ENCODE measurements at regions not wholly inside any gene's neighbourhood (a gene's known extent, or its start where the extent isn't known, plus 50 kb on each side); places are given as distances from the start of the nearest gene placed in this dataset.

- H3K4me1 ChIP-seq (ENCODE audit: insufficient read depth) = no peaks in the 10 kb centered on the region
- ATAC-seq (no peak), DNase-seq (ENCODE audit: low spot score) (no peak)
- no peaks in the 10 kb centered on the region for H3K27me3 Mint-ChIP-seq (ENCODE audit: insufficient read depth, low read depth, poor library complexity)
- H4K20me1 ChIP-seq (replicated peaks; ENCODE audit: insufficient read depth) = no peaks in the 10 kb centered on the region
- H3F3A ChIP-seq (replicated peaks; ENCODE audit: low read depth) = no peaks in the 10 kb centered on the region
- no peak overlapping the region for H3K4me3 ChIP-seq
- H3K4me1 Mint-ChIP-seq = peaks cover 9% of the 10 kb centered on the region; the same call in 2 of the 3 replicates
- H3K4me3 Mint-ChIP-seq = no peak overlapping the region
- no peaks in the 10 kb centered on the region for H3K27me3 ChIP-seq (ENCODE audit: insufficient read depth)
- no peak overlapping the region; the same call in 1 of the 2 replicates for H3K27ac Mint-ChIP-seq
- peaks cover 9% of the 10 kb centered on the region; the same call in 2 of the 3 replicates for H3K9me3 Mint-ChIP-seq
- H2AFZ ChIP-seq = no peak overlapping the region
- H3K4me2 ChIP-seq = no peak overlapping the region
- H3K36me3 Mint-ChIP-seq (ENCODE audit: low read depth) = peaks cover 6% of the 10 kb centered on the region; the same call in 1 of the 3 replicates
- peaks cover 4% of the 10 kb centered on the region; the same call in 1 of the 2 replicates for H3K36me3 ChIP-seq (ENCODE audit: insufficient read depth)
- H3K27ac ChIP-seq (ENCODE audit: low read depth) = no peak overlapping the region
- H3K9me2 ChIP-seq (ENCODE audit: insufficient read depth) = no peaks in the 10 kb centered on the region
- TF ChIP-seq ETS1 (IDR thresholded peaks at IDR 0.05) (no peak), ZNF331 (CRISPR knock-in tag; IDR thresholded peaks at IDR 0.05; ENCODE audit: low read depth) (no peak), ZNF114 (CRISPR knock-in tag; IDR thresholded peaks at IDR 0.05) (no peak), CREB1 (CRISPR knock-in tag; IDR thresholded peaks at IDR 0.05; ENCODE audit: low read depth) (no peak), NANOG (IDR thresholded peaks at IDR 0.05; ENCODE audit: borderline replicate concordance) (no peak)
- H3K79me2 ChIP-seq (replicated peaks; ENCODE audit: insufficient read depth) = no peaks in the 10 kb centered on the region
Observed at GRCh38 chr17:63171428-63172393, 205.7 kb downstream of the TANC2 start.

GRCh38 chr17:63173450-63173849 is 207.4 kb downstream of the TANC2 start:
- Mint-ChIP-seq H3K27me3 (ENCODE audit: insufficient read depth, low read depth, poor library complexity) (peaks cover 2% of the 10 kb centered on the region), H3K9me3 (peaks cover 9% of the 10 kb centered on the region; the same call in 2 of the 3 replicates), H3K4me1 (peaks cover 9% of the 10 kb centered on the region; the same call in 2 of the 3 replicates), H3K4me3 (no peak overlapping the region), H3K27ac (peak overlapping the region; percentile 18; the same call in 1 of the 2 replicates), H3K36me3 (ENCODE audit: low read depth) (peaks cover 6% of the 10 kb centered on the region; the same call in 1 of the 3 replicates)
- no peak for TF ChIP-seq ZNF331 (CRISPR knock-in tag; IDR thresholded peaks at IDR 0.05; ENCODE audit: low read depth)
- no peak for TF ChIP-seq JUNB (IDR thresholded peaks at IDR 0.05; ENCODE audit: unreplicated experiment)
- TF ChIP-seq, protein P1, sequence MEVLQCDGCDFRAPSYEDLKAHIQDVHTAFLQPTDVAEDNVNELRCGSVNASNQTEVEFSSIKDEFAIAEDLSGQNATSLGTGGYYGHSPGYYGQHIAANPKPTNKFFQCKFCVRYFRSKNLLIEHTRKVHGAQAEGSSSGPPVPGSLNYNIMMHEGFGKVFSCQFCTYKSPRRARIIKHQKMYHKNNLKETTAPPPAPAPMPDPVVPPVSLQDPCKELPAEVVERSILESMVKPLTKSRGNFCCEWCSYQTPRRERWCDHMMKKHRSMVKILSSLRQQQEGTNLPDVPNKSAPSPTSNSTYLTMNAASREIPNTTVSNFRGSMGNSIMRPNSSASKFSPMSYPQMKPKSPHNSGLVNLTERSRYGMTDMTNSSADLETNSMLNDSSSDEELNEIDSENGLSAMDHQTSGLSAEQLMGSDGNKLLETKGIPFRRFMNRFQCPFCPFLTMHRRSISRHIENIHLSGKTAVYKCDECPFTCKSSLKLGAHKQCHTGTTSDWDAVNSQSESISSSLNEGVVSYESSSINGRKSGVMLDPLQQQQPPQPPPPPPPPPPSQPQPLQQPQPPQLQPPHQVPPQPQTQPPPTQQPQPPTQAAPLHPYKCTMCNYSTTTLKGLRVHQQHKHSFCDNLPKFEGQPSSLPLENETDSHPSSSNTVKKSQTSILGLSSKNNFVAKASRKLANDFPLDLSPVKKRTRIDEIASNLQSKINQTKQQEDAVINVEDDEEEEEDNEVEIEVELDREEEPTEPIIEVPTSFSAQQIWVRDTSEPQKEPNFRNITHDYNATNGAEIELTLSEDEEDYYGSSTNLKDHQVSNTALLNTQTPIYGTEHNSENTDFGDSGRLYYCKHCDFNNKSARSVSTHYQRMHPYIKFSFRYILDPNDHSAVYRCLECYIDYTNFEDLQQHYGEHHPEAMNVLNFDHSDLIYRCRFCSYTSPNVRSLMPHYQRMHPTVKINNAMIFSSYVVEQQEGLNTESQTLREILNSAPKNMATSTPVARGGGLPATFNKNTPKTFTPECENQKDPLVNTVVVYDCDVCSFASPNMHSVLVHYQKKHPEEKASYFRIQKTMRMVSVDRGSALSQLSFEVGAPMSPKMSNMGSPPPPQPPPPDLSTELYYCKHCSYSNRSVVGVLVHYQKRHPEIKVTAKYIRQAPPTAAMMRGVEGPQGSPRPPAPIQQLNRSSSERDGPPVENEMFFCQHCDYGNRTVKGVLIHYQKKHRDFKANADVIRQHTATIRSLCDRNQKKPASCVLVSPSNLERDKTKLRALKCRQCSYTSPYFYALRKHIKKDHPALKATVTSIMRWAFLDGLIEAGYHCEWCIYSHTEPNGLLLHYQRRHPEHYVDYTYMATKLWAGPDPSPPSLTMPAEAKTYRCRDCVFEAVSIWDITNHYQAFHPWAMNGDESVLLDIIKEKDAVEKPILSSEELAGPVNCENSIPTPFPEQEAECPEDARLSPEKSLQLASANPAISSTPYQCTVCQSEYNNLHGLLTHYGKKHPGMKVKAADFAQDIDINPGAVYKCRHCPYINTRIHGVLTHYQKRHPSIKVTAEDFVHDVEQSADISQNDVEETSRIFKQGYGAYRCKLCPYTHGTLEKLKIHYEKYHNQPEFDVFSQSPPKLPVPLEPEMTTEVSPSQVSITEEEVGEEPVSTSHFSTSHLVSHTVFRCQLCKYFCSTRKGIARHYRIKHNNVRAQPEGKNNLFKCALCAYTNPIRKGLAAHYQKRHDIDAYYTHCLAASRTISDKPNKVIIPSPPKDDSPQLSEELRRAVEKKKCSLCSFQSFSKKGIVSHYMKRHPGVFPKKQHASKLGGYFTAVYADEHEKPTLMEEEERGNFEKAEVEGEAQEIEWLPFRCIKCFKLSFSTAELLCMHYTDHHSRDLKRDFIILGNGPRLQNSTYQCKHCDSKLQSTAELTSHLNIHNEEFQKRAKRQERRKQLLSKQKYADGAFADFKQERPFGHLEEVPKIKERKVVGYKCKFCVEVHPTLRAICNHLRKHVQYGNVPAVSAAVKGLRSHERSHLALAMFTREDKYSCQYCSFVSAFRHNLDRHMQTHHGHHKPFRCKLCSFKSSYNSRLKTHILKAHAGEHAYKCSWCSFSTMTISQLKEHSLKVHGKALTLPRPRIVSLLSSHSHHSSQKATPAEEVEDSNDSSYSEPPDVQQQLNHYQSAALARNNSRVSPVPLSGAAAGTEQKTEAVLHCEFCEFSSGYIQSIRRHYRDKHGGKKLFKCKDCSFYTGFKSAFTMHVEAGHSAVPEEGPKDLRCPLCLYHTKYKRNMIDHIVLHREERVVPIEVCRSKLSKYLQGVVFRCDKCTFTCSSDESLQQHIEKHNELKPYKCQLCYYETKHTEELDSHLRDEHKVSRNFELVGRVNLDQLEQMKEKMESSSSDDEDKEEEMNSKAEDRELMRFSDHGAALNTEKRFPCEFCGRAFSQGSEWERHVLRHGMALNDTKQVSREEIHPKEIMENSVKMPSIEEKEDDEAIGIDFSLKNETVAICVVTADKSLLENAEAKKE (CRISPR knock-in tag; IDR thresholded peaks at IDR 0.05) = no peak
- TF ChIP-seq ZNF114 (CRISPR knock-in tag; IDR thresholded peaks at IDR 0.05) = no peak
- TF ChIP-seq, protein P2, sequence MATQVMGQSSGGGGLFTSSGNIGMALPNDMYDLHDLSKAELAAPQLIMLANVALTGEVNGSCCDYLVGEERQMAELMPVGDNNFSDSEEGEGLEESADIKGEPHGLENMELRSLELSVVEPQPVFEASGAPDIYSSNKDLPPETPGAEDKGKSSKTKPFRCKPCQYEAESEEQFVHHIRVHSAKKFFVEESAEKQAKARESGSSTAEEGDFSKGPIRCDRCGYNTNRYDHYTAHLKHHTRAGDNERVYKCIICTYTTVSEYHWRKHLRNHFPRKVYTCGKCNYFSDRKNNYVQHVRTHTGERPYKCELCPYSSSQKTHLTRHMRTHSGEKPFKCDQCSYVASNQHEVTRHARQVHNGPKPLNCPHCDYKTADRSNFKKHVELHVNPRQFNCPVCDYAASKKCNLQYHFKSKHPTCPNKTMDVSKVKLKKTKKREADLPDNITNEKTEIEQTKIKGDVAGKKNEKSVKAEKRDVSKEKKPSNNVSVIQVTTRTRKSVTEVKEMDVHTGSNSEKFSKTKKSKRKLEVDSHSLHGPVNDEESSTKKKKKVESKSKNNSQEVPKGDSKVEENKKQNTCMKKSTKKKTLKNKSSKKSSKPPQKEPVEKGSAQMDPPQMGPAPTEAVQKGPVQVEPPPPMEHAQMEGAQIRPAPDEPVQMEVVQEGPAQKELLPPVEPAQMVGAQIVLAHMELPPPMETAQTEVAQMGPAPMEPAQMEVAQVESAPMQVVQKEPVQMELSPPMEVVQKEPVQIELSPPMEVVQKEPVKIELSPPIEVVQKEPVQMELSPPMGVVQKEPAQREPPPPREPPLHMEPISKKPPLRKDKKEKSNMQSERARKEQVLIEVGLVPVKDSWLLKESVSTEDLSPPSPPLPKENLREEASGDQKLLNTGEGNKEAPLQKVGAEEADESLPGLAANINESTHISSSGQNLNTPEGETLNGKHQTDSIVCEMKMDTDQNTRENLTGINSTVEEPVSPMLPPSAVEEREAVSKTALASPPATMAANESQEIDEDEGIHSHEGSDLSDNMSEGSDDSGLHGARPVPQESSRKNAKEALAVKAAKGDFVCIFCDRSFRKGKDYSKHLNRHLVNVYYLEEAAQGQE (IDR thresholded peaks at IDR 0.05; ENCODE audit: unreplicated experiment) = no peak
- no peak overlapping the region for H2AFZ ChIP-seq
- no peaks in the 10 kb centered on the region for H4K20me1 ChIP-seq (replicated peaks; ENCODE audit: insufficient read depth)
- no peak for ATAC-seq
- no peaks in the 10 kb centered on the region for H3K27me3 ChIP-seq (ENCODE audit: insufficient read depth)
- no peak for DNase-seq (ENCODE audit: low spot score)
- no peak overlapping the region for H3K4me3 ChIP-seq
- H3K4me1 ChIP-seq (ENCODE audit: insufficient read depth) = no peaks in the 10 kb centered on the region
- no peaks in the 10 kb centered on the region for H3K9me2 ChIP-seq (ENCODE audit: insufficient read depth)
- H3K36me3 ChIP-seq (ENCODE audit: insufficient read depth) = peaks cover 4% of the 10 kb centered on the region; the same call in 1 of the 2 replicates
- H3F3A ChIP-seq (replicated peaks; ENCODE audit: low read depth) = no peaks in the 10 kb centered on the region
- no peak overlapping the region for H3K4me2 ChIP-seq
- H3K79me2 ChIP-seq (replicated peaks; ENCODE audit: insufficient read depth) = no peaks in the 10 kb centered on the region
- no peak overlapping the region for H3K27ac ChIP-seq (ENCODE audit: low read depth)
